ENCODE measurements at regions not wholly inside any gene's neighbourhood (a gene's known extent, or its start where the extent isn't known, plus 50 kb on each side); places are given as distances from the start of the nearest gene placed in this dataset.

DNA sequence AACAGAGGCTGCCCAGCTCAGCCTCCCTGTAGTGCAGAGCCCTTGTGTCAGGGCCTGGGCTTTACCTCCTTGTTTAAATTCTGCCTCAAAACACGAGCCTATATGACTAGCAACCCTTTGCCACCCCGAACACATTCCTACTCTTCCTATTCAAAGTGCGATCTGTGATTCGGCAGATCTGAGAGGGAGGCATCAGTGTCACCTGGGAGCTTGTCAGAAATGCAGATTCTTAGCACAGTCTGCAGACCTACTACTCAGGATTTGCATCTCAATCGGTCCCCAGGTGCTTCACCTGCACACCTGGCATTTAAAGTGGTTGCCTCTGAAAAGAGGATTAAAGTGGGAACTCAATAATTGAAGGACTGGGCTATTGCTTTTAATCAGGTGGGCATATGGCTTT, 273.2 kb upstream of the TOPAZ1 start:
- Mint-ChIP-seq H3K9me3 (no peaks in the 10 kb centered on the region), H3K27me3 (ENCODE audit: insufficient read depth) (peaks cover 55% of the 10 kb centered on the region), H3K27ac (no peak overlapping the region), H3K36me3 (ENCODE audit: low read depth) (no peaks in the 10 kb centered on the region), H3K4me1 (ENCODE audit: low read depth) (no peaks in the 10 kb centered on the region), H3K4me3 (no peak overlapping the region)
- TF ChIP-seq, protein P1, sequence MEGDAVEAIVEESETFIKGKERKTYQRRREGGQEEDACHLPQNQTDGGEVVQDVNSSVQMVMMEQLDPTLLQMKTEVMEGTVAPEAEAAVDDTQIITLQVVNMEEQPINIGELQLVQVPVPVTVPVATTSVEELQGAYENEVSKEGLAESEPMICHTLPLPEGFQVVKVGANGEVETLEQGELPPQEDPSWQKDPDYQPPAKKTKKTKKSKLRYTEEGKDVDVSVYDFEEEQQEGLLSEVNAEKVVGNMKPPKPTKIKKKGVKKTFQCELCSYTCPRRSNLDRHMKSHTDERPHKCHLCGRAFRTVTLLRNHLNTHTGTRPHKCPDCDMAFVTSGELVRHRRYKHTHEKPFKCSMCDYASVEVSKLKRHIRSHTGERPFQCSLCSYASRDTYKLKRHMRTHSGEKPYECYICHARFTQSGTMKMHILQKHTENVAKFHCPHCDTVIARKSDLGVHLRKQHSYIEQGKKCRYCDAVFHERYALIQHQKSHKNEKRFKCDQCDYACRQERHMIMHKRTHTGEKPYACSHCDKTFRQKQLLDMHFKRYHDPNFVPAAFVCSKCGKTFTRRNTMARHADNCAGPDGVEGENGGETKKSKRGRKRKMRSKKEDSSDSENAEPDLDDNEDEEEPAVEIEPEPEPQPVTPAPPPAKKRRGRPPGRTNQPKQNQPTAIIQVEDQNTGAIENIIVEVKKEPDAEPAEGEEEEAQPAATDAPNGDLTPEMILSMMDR (IDR thresholded peaks at IDR 0.05): no peak
- no peak for DNase-seq

DNA sequence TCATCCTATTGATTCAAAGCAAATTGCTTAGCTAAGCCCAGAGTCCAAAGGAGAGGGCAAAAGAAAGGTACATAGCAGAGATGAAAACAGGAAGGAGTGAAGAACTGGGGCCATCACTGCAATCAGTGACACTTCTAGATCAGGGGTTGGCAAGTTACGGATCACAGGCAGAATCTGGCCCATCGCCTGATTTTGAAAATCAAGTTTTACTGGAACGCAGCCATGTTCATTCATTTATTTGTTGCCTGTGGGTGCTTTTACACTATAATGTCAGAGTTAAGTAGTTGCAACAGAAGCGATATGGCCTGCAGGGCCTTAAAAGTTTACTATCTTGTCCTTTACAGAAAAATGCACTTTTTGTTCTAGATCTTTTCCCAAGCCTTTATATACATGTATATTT, 271.7 kb upstream of the TOPAZ1 start:
- no peak for DNase-seq
- Mint-ChIP-seq H3K27ac (no peak overlapping the region), H3K27me3 (ENCODE audit: insufficient read depth) (peaks cover 46% of the 10 kb centered on the region), H3K9me3 (no peaks in the 10 kb centered on the region), H3K36me3 (ENCODE audit: low read depth) (no peaks in the 10 kb centered on the region), H3K4me1 (ENCODE audit: low read depth) (no peaks in the 10 kb centered on the region), H3K4me3 (no peak overlapping the region)
- TF ChIP-seq, protein P1 (IDR thresholded peaks at IDR 0.05): no peak

DNA sequence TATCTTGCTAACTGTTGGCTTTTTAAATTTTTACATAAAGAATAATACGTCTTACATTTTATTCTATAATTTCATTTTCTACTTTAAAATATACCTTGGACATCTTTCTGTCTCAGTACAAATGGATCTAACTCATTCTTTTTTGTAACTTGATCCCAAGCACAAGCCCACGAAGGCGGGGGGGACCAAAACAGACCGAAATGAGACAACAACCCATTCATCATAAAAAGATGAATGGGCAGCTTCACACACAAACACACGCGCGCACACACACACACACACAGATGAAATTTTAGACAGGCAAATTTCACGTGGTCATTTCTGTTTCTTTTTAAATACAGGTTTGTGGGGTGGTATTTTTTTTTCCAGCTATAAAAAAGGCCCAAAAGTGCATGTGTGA, 271.3 kb upstream of the TOPAZ1 start:
- no peak for DNase-seq
- H3K36me3 Mint-ChIP-seq (ENCODE audit: low read depth): no peaks in the 10 kb centered on the region
- no peaks in the 10 kb centered on the region for H3K9me3 Mint-ChIP-seq
- H3K4me3 Mint-ChIP-seq: no peak overlapping the region
- H3K4me1 Mint-ChIP-seq (ENCODE audit: low read depth): no peaks in the 10 kb centered on the region
- no peak overlapping the region for H3K27ac Mint-ChIP-seq
- TF ChIP-seq, protein P1 (IDR thresholded peaks at IDR 0.05): no peak
- H3K27me3 Mint-ChIP-seq (ENCODE audit: insufficient read depth): peaks cover 43% of the 10 kb centered on the region

DNA sequence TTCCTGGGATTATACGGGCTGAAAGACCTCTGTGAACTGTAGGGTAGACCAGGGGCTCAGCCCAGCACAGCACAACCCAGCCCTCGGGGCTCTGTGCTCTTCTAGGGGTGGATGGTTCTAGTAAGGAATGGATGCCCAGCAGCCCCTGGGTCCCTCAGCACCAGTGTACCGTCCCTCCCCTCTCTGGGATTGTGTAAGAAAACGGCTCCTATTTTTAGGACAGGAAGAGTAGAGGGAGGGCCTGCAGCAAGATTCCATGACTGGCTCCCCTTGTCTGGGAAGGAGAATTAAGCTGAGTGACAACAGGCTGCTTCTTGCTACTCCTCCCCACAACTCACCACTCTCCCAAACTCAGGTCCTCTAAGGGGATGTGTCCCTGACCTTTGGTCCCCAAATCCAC, 270.8 kb upstream of the TOPAZ1 start:
- Mint-ChIP-seq H3K36me3 (ENCODE audit: low read depth) (no peaks in the 10 kb centered on the region), H3K27me3 (ENCODE audit: insufficient read depth) (peaks cover 42% of the 10 kb centered on the region), H3K4me3 (no peak overlapping the region), H3K9me3 (no peaks in the 10 kb centered on the region), H3K27ac (no peak overlapping the region), H3K4me1 (ENCODE audit: low read depth) (no peaks in the 10 kb centered on the region)
- TF ChIP-seq, protein P1 (IDR thresholded peaks at IDR 0.05): no peak
- no peak for DNase-seq

DNA sequence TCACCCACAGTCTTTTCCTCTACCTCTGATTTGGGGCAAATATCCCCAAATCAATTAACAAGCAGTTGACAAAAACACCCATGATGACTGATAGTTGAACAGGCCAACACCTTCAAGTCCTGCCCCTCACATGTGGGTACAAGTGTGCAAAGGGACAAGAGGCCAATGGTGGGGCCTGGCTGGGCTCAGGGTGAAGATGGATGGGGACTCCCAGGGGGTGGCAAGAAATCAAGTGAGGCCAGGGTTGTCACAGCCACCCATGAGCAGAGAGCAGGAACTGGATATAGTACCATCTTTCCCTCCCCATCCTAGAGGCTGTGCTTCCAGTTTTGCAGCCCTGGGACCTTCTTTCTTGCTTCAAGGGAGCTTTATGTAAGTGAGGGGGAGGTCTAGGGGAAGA, 270.2 kb upstream of the TOPAZ1 start:
- no peak overlapping the region for H3K27ac Mint-ChIP-seq
- H3K4me1 Mint-ChIP-seq (ENCODE audit: low read depth): no peaks in the 10 kb centered on the region
- DNase-seq: no peak
- H3K36me3 Mint-ChIP-seq (ENCODE audit: low read depth): no peaks in the 10 kb centered on the region
- no peaks in the 10 kb centered on the region for H3K9me3 Mint-ChIP-seq
- TF ChIP-seq, protein P1 (IDR thresholded peaks at IDR 0.05): no peak
- peaks cover 37% of the 10 kb centered on the region for H3K27me3 Mint-ChIP-seq (ENCODE audit: insufficient read depth)
- H3K4me3 Mint-ChIP-seq: no peak overlapping the region

DNA sequence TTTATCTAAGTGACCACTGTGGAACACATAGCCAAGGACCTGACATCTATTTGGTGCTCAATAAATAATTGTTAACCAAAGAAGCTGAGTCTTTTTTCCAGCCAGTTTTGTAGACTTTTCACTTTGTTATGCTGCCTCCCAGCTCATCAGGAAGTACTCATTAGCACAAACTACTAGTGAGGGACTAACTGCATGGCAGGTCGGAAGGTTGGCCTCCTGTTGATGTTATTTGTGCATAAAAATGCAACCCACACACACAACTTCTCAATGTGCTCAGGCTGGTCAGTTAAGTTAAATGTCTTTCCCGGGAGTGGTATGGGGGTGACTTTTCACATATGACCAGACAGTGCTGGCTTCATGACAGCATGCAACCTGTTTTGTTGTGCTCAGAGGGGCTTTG, 263.0 kb upstream of the TOPAZ1 start:
- TF ChIP-seq, protein P1 (IDR thresholded peaks at IDR 0.05): no peak
- Mint-ChIP-seq H3K4me3 (no peak overlapping the region), H3K36me3 (ENCODE audit: low read depth) (no peaks in the 10 kb centered on the region), H3K4me1 (ENCODE audit: low read depth) (no peaks in the 10 kb centered on the region), H3K27ac (no peak overlapping the region), H3K27me3 (ENCODE audit: insufficient read depth) (peaks cover 24% of the 10 kb centered on the region), H3K9me3 (no peaks in the 10 kb centered on the region)
- no peak for DNase-seq
